Jurkat, Clone E6-1 (cell line): ENCODE measurements at regions not wholly inside any gene's neighbourhood (a gene's known extent, or its start where the extent isn't known, plus 50 kb on each side); places are given as distances from the start of the nearest gene placed in this dataset.
"Not testable (repeated sequence)": the region's sequence is repeated elsewhere in the genome, so short reads cannot be mapped to it uniquely, and the experiment has no call there.

Experiments
- DNase-seq: peaks from one replicate; pipeline ENCODE4 v3.0.0-alpha.2; 2011; ENCODE audit warnings: low read depth, low spot score
- H3K4me3 ChIP-seq: 2 replicates; pipeline ENCODE4 v1.5.1; 2011; ENCODE audit warnings: mild to moderate bottlenecking, low read length, control low read depth, moderate library complexity

GRCh38 chr6:154623391-154623790 is 109.8 kb upstream of the SCAF8 start:
- no peak overlapping the region for H3K4me3 ChIP-seq
- DNase-seq: no peak

- no peak for DNase-seq
- H3K4me3 ChIP-seq: no peak overlapping the region
These were observed 109.1 kb upstream of the SCAF8 start for GRCh38 chr6:154624038-154624599.

- DNase-seq: not testable (repeated sequence)
These were observed 108.5 kb upstream of the SCAF8 start for GRCh38 chr6:154624727-154625126.

GRCh38 chr6:154625721-154626120 is 107.5 kb upstream of the SCAF8 start:
- H3K4me3 ChIP-seq: no peak overlapping the region
- no peak for DNase-seq

More at GRCh38 chr6:154624727-154625126, 108.5 kb upstream of the SCAF8 start:
- H3K4me3 ChIP-seq: not testable (repeated sequence)

GRCh38 chr6:154629127-154629526 is 104.1 kb upstream of the SCAF8 start:
- DNase-seq: no peak
- H3K4me3 ChIP-seq: no peak overlapping the region

- DNase-seq: no peak
- no peak overlapping the region for H3K4me3 ChIP-seq
These were observed 101.1 kb upstream of the SCAF8 start for GRCh38 chr6:154632119-154632518.

GRCh38 chr6:154637392-154637791 is 95.8 kb upstream of the SCAF8 start:
- DNase-seq: no peak
- H3K4me3 ChIP-seq: no peak overlapping the region

GRCh38 chr6:154638369-154638768 is 94.8 kb upstream of the SCAF8 start:
- no peak for DNase-seq
- H3K4me3 ChIP-seq: no peak overlapping the region

GRCh38 chr6:154639196-154639595 is 94.0 kb upstream of the SCAF8 start:
- not testable (repeated sequence) for H3K4me3 ChIP-seq, DNase-seq

GRCh38 chr6:154648188-154648887 is 84.9 kb upstream of the SCAF8 start:
- H3K4me3 ChIP-seq: no peak overlapping the region
- DNase-seq: no peak

- no peak overlapping the region for H3K4me3 ChIP-seq
- DNase-seq: no peak
These were observed 84.4 kb upstream of the SCAF8 start for GRCh38 chr6:154648888-154649205.

GRCh38 chr6:154649721-154650120 is 83.5 kb upstream of the SCAF8 start:
- no peak overlapping the region for H3K4me3 ChIP-seq
- DNase-seq: no peak

GRCh38 chr6:154650351-154650750 is 82.9 kb upstream of the SCAF8 start:
- H3K4me3 ChIP-seq: no peak overlapping the region
- DNase-seq: no peak

GRCh38 chr6:154651656-154652055 is 81.6 kb upstream of the SCAF8 start:
- DNase-seq: no peak
- H3K4me3 ChIP-seq: no peak overlapping the region

GRCh38 chr6:154653385-154653784 is 79.8 kb upstream of the SCAF8 start:
- no peak overlapping the region for H3K4me3 ChIP-seq
- no peak for DNase-seq

- no peak for DNase-seq
- no peak overlapping the region for H3K4me3 ChIP-seq
These were observed 79.4 kb upstream of the SCAF8 start for GRCh38 chr6:154653853-154654252.

- no peak overlapping the region for H3K4me3 ChIP-seq
- DNase-seq: no peak
These were observed 76.6 kb upstream of the SCAF8 start for GRCh38 chr6:154656660-154657059.

- DNase-seq: no peak
- H3K4me3 ChIP-seq: no peak overlapping the region
These were observed 71.4 kb upstream of the SCAF8 start for GRCh38 chr6:154661768-154662167.

GRCh38 chr6:154664287-154664686 is 68.9 kb upstream of the SCAF8 start:
- no peak overlapping the region for H3K4me3 ChIP-seq

GRCh38 chr6:154668156-154668555 is 65.1 kb upstream of the SCAF8 start:
- H3K4me3 ChIP-seq: no peak overlapping the region
- no peak for DNase-seq

More at GRCh38 chr6:154664287-154664686, 68.9 kb upstream of the SCAF8 start:
- DNase-seq: no peak

GRCh38 chr6:154672086-154672485 is 61.1 kb upstream of the SCAF8 start:
- DNase-seq: no peak

More at GRCh38 chr6:154672086-154672485, 61.1 kb upstream of the SCAF8 start:
- H3K4me3 ChIP-seq: no peak overlapping the region
